Thoracic aorta (tissue), 2 donors: ENCODE measurements at regions not wholly inside any gene's neighbourhood (a gene's known extent, or its start where the extent isn't known, plus 50 kb on each side); places are given as distances from the start of the nearest gene placed in this dataset.

ENCODE experiments used
- ATAC-seq: fragments of 150-250 bp; one replicate; pipeline ENCODE4 v1.8.0; 2017; ENCODE audit warnings: low read depth; ENCODE audit not compliant: insufficient number of reproducible peaks, low FRiP score
- DNase-seq: peaks from one replicate; pipeline ENCODE4 v3.0.0-alpha.2; 2020; ENCODE audit warnings: low spot score
- H3K27ac ChIP-seq, 2 donors: fragments of 200-600 bp; sonication (generic); 1 replicate in 1 of 2; 2 replicates in 1 of 2; pipeline ENCODE4 v1.5.1; 2016; ENCODE audit warnings: mild to moderate bottlenecking in 2 of 2, moderate library complexity in 2 of 2
- H3K27me3 ChIP-seq: fragments of 200-600 bp; sonication (generic); replicated peaks from 2 replicates; pipeline ENCODE4 v1.6.0; 2016; ENCODE audit warnings: mild to moderate bottlenecking; ENCODE audit not compliant: insufficient read depth
- H3K36me3 ChIP-seq: fragments of 200-600 bp; sonication (generic); one replicate; pipeline ENCODE4 v1.5.1; 2016
- H3K4me1 ChIP-seq, 2 donors: fragments of 200-600 bp; sonication (generic); 1 replicate in 1 of 2; 2 replicates in 1 of 2; pipeline versions ENCODE4 v1.5.1 to v1.6.0; 2016; ENCODE audit warnings: low read depth in 2 of 2, mild to moderate bottlenecking in 1 of 2; ENCODE audit not compliant: control insufficient read depth in 1 of 2
- H3K4me3 ChIP-seq: fragments of 200-600 bp; sonication (generic); 2 replicates; pipeline ENCODE4 v1.5.1; 2016; ENCODE audit warnings: mild to moderate bottlenecking
- H3K9me3 ChIP-seq: fragments of 200-600 bp; sonication (generic); 2 replicates; pipeline ENCODE4 v1.5.1; 2016
- TF ChIP-seq, protein P1 (sequence below): fragments of 200-600 bp; sonication (generic); IDR thresholded peaks from one replicate; pipeline ENCODE4 v1.5.1; 2019; ENCODE audit warnings: antibody characterized with exemption

DNA sequence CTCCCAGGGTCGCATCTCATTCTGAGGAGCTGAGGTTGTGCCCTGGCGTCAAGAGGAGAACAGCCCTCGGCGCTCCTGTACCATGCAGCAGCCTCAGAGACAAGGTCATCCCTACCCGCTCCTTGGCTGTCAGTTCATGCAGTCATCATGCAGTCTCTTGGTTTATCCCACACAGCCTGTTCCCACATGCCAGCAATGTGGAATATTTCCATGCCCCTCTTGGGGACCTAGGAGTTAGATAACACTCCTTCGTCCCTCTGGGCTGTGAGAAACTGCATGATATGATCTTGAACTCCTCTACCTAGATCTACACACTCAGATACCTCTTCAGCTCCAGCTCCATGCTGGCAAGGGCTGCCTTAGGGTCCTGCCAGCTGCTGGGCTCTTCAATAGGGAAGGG lies 97.6 kb downstream of the BOD1 start:
- no peaks in the 10 kb centered on the region for H3K27me3 ChIP-seq
- H3K36me3 ChIP-seq = no peaks in the 10 kb centered on the region
- no peak overlapping the region for H3K4me3 ChIP-seq
- no peaks in the 10 kb centered on the region for H3K4me1 ChIP-seq
- no peaks in the 10 kb centered on the region for H3K9me3 ChIP-seq
- no peak for DNase-seq
- no peak for ATAC-seq
- TF ChIP-seq, protein P1, sequence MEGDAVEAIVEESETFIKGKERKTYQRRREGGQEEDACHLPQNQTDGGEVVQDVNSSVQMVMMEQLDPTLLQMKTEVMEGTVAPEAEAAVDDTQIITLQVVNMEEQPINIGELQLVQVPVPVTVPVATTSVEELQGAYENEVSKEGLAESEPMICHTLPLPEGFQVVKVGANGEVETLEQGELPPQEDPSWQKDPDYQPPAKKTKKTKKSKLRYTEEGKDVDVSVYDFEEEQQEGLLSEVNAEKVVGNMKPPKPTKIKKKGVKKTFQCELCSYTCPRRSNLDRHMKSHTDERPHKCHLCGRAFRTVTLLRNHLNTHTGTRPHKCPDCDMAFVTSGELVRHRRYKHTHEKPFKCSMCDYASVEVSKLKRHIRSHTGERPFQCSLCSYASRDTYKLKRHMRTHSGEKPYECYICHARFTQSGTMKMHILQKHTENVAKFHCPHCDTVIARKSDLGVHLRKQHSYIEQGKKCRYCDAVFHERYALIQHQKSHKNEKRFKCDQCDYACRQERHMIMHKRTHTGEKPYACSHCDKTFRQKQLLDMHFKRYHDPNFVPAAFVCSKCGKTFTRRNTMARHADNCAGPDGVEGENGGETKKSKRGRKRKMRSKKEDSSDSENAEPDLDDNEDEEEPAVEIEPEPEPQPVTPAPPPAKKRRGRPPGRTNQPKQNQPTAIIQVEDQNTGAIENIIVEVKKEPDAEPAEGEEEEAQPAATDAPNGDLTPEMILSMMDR = no peak
- H3K27ac ChIP-seq = no peak overlapping the region

DNA sequence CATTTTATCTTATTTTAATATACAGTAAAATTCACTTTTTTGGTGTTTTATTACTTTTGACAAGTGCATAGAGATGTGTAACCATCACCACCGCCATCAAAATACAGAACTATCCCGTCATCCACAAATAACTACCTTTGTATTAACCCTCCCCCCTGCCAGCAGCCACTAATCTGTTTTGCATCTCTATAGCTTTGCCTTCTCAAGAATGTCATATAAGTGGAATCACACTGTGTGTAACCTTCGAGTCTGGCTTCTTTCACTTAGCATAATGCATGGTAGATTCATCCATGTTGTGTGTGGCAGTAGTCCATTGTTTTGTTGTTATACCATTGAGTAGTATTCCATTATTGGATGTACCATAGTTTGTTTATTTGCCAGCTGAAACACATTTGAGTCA lies 98.8 kb downstream of the BOD1 start:
- H3K27ac ChIP-seq = no peak overlapping the region
- ATAC-seq (no peak), DNase-seq (no peak)
- H3K36me3 ChIP-seq = no peaks in the 10 kb centered on the region
- H3K9me3 ChIP-seq = no peaks in the 10 kb centered on the region
- H3K4me3 ChIP-seq = no peak overlapping the region
- no peaks in the 10 kb centered on the region for H3K4me1 ChIP-seq
- no peaks in the 10 kb centered on the region for H3K27me3 ChIP-seq
- TF ChIP-seq, protein P1 = no peak

DNA sequence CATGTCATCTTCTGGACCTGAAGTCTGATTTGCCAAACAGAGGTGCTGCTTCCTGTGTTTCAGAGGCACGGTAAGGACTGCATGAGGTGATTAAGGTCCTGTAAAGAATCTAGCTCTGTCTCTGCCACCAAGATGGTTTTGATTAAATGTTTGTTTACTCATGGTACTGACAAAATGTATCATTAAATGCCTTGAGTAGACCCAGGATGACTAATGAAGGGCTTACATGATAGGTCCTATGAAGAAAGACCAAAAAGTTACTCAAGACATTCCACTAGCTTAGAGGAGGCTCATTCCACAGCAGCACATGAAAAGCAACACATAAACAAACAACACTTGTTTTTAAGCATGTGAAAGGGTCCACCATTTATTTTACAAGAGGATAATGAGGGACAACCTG lies 100.9 kb downstream of the BOD1 start:
- Histone ChIP-seq H3K27ac (no peak overlapping the region), H3K9me3 (no peaks in the 10 kb centered on the region), H3K4me1 (no peaks in the 10 kb centered on the region), H3K4me3 (no peak overlapping the region), H3K36me3 (no peaks in the 10 kb centered on the region), H3K27me3 (no peaks in the 10 kb centered on the region)
- ATAC-seq (no peak), DNase-seq (no peak)
- TF ChIP-seq, protein P1 = no peak

DNA sequence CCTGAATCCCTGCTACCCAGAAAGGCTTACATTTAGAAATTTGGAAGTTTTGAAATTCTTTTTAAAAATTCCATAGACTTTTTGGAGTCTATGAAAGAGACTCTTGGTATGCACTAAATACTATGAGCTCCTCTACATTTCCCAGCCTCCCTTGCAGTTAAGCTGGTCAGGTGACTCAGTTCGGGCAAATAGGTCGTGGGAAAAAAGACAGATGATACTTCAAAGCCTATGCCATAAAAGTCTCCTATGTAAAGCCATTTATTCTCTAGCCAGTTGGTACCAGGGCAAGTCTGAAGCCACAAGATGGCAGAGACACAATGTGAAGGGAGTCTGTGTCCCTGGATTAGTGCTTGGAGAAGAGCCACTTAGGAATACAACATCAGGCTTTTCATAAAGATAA lies 101.8 kb downstream of the BOD1 start:
- Histone ChIP-seq H3K36me3 (no peaks in the 10 kb centered on the region), H3K27me3 (no peaks in the 10 kb centered on the region), H3K27ac (no peak overlapping the region), H3K9me3 (no peaks in the 10 kb centered on the region), H3K4me3 (no peak overlapping the region), H3K4me1 (no peaks in the 10 kb centered on the region)
- DNase-seq (no peak), ATAC-seq (no peak)
- TF ChIP-seq, protein P1 = no peak

DNA sequence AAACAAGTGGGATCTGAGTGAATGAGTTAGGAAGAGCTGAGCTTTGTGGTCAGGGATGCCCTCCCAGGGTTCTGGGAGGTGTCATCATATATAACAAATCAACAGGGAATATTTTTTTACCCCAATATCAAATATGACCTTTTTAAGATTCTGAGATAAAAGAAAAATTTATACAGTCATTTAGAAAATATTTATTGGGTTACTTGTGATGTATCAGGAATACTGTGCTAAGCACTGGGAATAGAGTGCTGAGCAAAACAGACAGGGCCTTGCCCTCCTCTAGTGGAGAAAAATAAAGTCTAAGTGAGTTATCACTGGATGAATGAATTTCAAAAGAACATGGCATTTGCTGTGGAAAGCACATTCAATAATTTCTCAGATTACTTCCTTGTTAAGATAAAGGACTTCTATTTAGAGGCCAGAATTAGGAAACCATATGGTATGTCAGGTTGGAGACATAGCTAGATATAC lies 102.9 kb downstream of the BOD1 start:
- Histone ChIP-seq H3K27me3 (no peaks in the 10 kb centered on the region), H3K27ac (no peak overlapping the region), H3K4me1 (no peaks in the 10 kb centered on the region), H3K9me3 (no peaks in the 10 kb centered on the region), H3K4me3 (no peak overlapping the region), H3K36me3 (no peaks in the 10 kb centered on the region)
- DNase-seq (no peak), ATAC-seq (no peak)
- TF ChIP-seq, protein P1 = no peak
